ENCODE measurements at regions not wholly inside any gene's neighbourhood (a gene's known extent, or its start where the extent isn't known, plus 50 kb on each side); places are given as distances from the start of the nearest gene placed in this dataset.

DNA sequence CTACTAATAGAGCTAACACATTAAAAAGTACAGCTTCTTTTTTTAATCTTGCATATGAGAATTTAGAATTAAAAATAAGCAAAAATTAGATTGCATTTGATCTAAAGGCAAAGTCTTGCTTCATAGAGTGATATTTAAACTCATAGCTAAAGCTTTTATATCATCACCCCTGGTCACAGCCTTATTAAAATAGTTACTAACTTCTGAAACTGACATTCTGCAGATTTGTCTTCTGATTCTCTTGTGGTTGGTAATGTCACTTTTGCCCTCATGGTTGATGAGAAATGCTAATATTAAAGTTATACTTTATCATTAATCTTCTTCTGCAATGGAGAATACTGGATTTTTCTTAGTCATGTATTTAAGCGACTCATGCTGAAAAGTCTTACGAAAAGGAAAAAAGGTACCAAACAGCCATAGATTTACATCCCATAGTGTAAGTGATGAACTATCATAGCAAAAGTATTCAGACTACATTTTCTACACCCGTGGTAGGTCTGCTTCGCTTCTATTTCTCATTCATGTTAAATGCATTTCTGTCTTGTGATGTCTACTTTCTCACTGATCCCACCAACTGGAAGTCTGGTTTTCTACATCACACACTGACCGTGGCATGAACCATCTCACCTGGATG, 330.5 kb upstream of the B3GALT2 start:
- TF ChIP-seq, protein P1, sequence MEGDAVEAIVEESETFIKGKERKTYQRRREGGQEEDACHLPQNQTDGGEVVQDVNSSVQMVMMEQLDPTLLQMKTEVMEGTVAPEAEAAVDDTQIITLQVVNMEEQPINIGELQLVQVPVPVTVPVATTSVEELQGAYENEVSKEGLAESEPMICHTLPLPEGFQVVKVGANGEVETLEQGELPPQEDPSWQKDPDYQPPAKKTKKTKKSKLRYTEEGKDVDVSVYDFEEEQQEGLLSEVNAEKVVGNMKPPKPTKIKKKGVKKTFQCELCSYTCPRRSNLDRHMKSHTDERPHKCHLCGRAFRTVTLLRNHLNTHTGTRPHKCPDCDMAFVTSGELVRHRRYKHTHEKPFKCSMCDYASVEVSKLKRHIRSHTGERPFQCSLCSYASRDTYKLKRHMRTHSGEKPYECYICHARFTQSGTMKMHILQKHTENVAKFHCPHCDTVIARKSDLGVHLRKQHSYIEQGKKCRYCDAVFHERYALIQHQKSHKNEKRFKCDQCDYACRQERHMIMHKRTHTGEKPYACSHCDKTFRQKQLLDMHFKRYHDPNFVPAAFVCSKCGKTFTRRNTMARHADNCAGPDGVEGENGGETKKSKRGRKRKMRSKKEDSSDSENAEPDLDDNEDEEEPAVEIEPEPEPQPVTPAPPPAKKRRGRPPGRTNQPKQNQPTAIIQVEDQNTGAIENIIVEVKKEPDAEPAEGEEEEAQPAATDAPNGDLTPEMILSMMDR (IDR thresholded peaks at IDR 0.05), result no peak
- peaks cover 2% of the 10 kb centered on the region for H3K9me3 Mint-ChIP-seq
- no peak overlapping the region for H3K27ac Mint-ChIP-seq
- H3K4me3 Mint-ChIP-seq, result no peak overlapping the region
- DNase-seq, result no peak
- H3K36me3 Mint-ChIP-seq (ENCODE audit: low read depth), result no peaks in the 10 kb centered on the region
- H3K27me3 Mint-ChIP-seq (ENCODE audit: low read depth, poor library complexity), result no peaks in the 10 kb centered on the region
- H3K4me1 Mint-ChIP-seq, result no peaks in the 10 kb centered on the region

DNA sequence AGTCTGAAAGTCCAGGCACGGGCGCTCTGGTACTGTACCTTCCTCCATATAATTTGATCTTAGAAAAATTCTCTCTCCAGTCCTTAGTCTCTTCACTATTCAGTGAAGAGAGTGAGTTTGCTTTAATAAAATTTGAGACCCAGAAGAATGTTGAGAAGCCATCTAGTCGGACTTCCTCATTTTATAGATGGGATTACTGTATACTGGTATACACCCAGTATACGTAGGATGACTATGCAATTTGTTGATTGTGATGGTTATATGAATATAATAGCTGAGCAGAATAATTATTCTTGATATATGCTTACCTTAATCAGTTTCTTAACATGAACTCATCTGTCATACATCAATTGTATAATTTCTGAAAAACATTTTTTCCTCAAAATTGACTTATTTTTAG, 328.0 kb upstream of the B3GALT2 start:
- Mint-ChIP-seq H3K27me3 (ENCODE audit: low read depth, poor library complexity) (no peaks in the 10 kb centered on the region), H3K27ac (no peak overlapping the region), H3K4me3 (no peak overlapping the region), H3K36me3 (ENCODE audit: low read depth) (no peaks in the 10 kb centered on the region), H3K4me1 (no peaks in the 10 kb centered on the region), H3K9me3 (peaks cover 17% of the 10 kb centered on the region)
- DNase-seq, result no peak
- TF ChIP-seq, protein P1 (IDR thresholded peaks at IDR 0.05), result no peak

DNA sequence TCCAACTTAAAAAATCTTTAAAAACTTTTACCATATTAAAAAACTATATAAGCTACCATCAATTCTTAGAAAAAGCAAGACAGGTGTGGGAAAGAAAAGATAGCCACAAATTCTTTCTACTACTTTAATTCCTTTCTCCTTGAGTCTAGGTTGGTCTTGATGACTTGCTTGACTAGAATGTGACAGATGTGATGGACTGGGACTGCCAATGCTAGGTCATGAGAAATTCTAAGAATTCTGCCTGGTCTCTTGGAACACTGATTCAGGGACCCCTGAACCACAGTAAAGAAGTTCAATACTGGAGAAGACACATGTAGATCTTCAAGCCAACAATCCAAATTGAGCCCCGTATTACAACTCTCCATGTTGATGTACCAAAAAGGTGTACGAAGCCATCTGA, 326.6 kb upstream of the B3GALT2 start:
- TF ChIP-seq, protein P1 (IDR thresholded peaks at IDR 0.05), result no peak
- DNase-seq, result no peak
- Mint-ChIP-seq H3K27ac (no peak overlapping the region), H3K4me1 (no peaks in the 10 kb centered on the region), H3K36me3 (ENCODE audit: low read depth) (no peaks in the 10 kb centered on the region), H3K27me3 (ENCODE audit: low read depth, poor library complexity) (no peaks in the 10 kb centered on the region), H3K9me3 (peaks cover 17% of the 10 kb centered on the region), H3K4me3 (no peak overlapping the region)

DNA sequence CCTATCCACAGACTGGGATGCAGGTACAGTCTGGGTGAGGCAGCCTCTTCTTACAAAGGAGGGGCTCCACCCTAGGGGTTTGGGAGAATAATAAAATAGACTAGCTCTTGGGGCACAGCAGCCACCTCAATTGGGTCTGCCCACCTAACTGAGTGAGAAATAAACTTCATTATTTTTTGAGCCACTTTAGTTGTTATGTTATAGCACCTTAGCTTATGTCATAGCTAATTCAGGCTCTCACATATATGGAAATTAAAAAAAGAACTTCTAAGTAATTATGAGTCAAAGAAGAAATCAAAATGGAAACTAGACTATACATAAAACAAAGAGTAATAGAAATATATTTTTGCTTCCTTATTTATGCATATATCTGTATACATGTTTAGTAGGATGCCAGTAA, 318.5 kb upstream of the B3GALT2 start:
- no peak for DNase-seq
- TF ChIP-seq, protein P1 (IDR thresholded peaks at IDR 0.05), result no peak
- H3K27me3 Mint-ChIP-seq (ENCODE audit: low read depth, poor library complexity), result peaks cover 3% of the 10 kb centered on the region
- H3K4me1 Mint-ChIP-seq, result no peaks in the 10 kb centered on the region
- peaks cover 4% of the 10 kb centered on the region for H3K9me3 Mint-ChIP-seq
- no peak overlapping the region for H3K27ac Mint-ChIP-seq
- no peak overlapping the region for H3K4me3 Mint-ChIP-seq
- no peaks in the 10 kb centered on the region for H3K36me3 Mint-ChIP-seq (ENCODE audit: low read depth)

DNA sequence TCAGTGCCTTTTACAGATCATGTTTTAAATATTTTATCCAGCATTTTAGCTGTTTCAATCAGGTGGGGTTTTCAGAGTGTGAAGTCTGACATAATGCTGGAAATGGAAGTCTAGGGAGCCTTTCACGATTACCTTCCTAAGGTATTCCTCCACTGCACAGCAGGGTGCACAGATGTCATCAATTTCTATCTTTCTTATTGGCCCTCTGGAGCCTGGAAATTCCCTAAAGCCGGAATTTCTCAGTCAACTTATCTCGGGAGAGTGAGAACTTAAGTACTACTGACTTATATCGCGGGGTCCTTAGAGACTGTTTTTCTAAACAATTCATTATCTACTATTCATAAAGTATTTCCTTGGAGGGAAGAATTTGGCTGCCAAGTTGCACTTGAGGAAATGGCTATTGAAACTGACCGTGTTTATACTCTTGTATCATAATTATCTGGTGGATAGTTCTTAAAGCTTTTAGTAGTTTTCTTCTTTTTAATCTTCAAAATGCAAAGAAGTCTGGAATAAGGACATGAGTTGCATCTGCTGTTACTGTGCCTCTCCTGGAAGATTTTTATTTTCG, 311.8 kb upstream of the B3GALT2 start:
- no peak for DNase-seq
- H3K27ac Mint-ChIP-seq, result no peak overlapping the region
- TF ChIP-seq, protein P1 (IDR thresholded peaks at IDR 0.05), result no peak
- H3K27me3 Mint-ChIP-seq (ENCODE audit: low read depth, poor library complexity), result no peaks in the 10 kb centered on the region
- H3K4me1 Mint-ChIP-seq, result peaks cover 5% of the 10 kb centered on the region
- no peaks in the 10 kb centered on the region for H3K36me3 Mint-ChIP-seq (ENCODE audit: low read depth)
- H3K4me3 Mint-ChIP-seq, result no peak overlapping the region
- H3K9me3 Mint-ChIP-seq, result peaks cover 4% of the 10 kb centered on the region

DNA sequence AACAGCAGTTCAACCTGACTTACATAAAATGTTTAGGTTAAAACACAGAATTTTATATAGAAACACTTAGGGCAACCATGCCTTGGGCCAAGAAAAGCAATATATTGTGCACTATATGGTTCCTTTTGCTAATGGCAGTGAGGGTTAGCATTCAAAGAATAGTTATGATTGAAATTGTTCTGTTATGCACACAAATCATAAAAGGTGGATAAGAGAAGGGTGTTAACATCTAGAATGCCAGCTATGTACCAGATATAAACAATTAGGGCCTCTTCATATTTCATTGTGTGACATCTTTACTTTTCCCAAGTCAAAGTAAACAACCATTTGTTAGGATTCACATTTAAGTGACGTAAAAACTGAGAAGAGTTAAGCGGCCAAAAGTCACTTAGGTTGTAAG, 308.0 kb upstream of the B3GALT2 start:
- DNase-seq, result no peak
- Mint-ChIP-seq H3K4me3 (no peak overlapping the region), H3K4me1 (peaks cover 5% of the 10 kb centered on the region), H3K27ac (no peak overlapping the region), H3K9me3 (peaks cover 18% of the 10 kb centered on the region), H3K27me3 (ENCODE audit: low read depth, poor library complexity) (no peaks in the 10 kb centered on the region), H3K36me3 (ENCODE audit: low read depth) (peaks cover 4% of the 10 kb centered on the region)
- TF ChIP-seq, protein P1 (IDR thresholded peaks at IDR 0.05), result no peak
